DND-41 (cell line): ENCODE measurements at regions not wholly inside any gene's neighbourhood (a gene's known extent, or its start where the extent isn't known, plus 50 kb on each side); places are given as distances from the start of the nearest gene placed in this dataset.

Source experiments
- EZH2 ChIP-seq: IDR thresholded peaks from 3 replicates; pipeline ENCODE4 v1.6.1; 2012; ENCODE audit warnings: borderline replicate concordance, low read depth, mild to moderate bottlenecking, moderate library complexity, low read length, inconsistent platforms; ENCODE audit not compliant: severe bottlenecking
- TF ChIP-seq, protein P1 (sequence below): IDR thresholded peaks from 2 replicates; pipeline ENCODE4 v1.5.1; 2012; ENCODE audit warnings: borderline replicate concordance, low read length, moderate library complexity, mild to moderate bottlenecking; ENCODE audit not compliant: poor library complexity, severe bottlenecking; ENCODE audit errors: extremely low read depth

DNA sequence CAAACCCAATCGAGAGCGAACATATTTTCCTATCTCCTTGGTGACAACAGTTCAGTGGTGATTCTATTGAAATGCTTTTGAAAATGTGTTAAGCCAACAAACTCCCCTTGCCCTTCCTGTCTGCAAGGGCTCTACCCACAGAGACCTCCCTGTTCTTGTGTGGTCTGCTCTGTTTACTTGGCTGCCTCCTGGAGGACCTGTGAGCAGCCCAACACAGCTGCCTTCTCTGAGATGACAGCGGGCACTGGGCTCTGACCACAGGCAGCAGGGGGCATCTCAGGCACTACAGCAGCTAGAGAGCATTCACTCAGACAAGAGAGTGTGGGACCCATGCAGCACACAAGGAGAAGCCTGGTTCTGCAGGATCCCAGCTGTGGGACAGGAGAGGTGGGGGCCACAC is 416.4 kb downstream of the TCERG1L start:
- TF ChIP-seq, protein P1, sequence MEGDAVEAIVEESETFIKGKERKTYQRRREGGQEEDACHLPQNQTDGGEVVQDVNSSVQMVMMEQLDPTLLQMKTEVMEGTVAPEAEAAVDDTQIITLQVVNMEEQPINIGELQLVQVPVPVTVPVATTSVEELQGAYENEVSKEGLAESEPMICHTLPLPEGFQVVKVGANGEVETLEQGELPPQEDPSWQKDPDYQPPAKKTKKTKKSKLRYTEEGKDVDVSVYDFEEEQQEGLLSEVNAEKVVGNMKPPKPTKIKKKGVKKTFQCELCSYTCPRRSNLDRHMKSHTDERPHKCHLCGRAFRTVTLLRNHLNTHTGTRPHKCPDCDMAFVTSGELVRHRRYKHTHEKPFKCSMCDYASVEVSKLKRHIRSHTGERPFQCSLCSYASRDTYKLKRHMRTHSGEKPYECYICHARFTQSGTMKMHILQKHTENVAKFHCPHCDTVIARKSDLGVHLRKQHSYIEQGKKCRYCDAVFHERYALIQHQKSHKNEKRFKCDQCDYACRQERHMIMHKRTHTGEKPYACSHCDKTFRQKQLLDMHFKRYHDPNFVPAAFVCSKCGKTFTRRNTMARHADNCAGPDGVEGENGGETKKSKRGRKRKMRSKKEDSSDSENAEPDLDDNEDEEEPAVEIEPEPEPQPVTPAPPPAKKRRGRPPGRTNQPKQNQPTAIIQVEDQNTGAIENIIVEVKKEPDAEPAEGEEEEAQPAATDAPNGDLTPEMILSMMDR, result no peak
- no peak for TF ChIP-seq EZH2
